PC-9 (cell line): ENCODE measurements at regions not wholly inside any gene's neighbourhood (a gene's known extent, or its start where the extent isn't known, plus 50 kb on each side); places are given as distances from the start of the nearest gene placed in this dataset.

ENCODE experiments used
- CTCF ChIP-seq: fragments of 200-600 bp; sonication (generic); conservative IDR thresholded peaks from 2 replicates; pipeline ENCODE4 v1.6.1; 2017; ENCODE audit warnings: mixed run types, antibody characterized with exemption, mild to moderate bottlenecking, moderate library complexity
- EZH2 ChIP-seq: fragments of 200-600 bp; sonication (generic); IDR thresholded peaks from 2 replicates; pipeline ENCODE4 v1.8.0; 2017; ENCODE audit warnings: antibody characterized with exemption, low read depth

GRCh38 chr6:120854583-120854982 is 479.7 kb downstream of the TBC1D32 start:
- TF ChIP-seq CTCF (no peak), EZH2 (no peak)
